IMR-90 (cell line): ENCODE measurements at regions not wholly inside any gene's neighbourhood (a gene's known extent, or its start where the extent isn't known, plus 50 kb on each side); places are given as distances from the start of the nearest gene placed in this dataset.

Source experiments
- ATAC-seq: fragments of 200-7000 bp; cut with Tn5 transposase; 2 replicates; pipeline ENCODE4 v1.9.1; 2020; ENCODE audit warnings: low read depth, mild to moderate bottlenecking, moderate library complexity
- BruUV-seq: library from RNA; stranded (reverse); fragments of 400-500 nt; replicated peaks from 2 replicates; lab custom pipeline; 2021; lab: Mats Ljungman, UMichigan
- CTCF ChIA-PET: fragments of 300-600 bp; formaldehyde crosslinking; extraction: SDS; loops from one replicate; lab custom pipeline; 2021; ENCODE audit warnings: antibody characterized with exemption; lab: Yijun Ruan, JAX
- POLR2A ChIA-PET: fragments of 300-600 bp; sonication (Branson Sonifier 250); formaldehyde crosslinking; loops from one replicate; lab custom pipeline; 2022; ENCODE audit warnings: antibody characterized with exemption; ENCODE audit not compliant: unreplicated experiment; lab: Charles Lee
- DNase-seq: peaks from one replicate; pipeline ENCODE4 v3.0.0; 2013
- H2AFZ ChIP-seq: replicated peaks from 2 replicates; pipeline ENCODE3; 2013; ENCODE audit warnings: low read length, mild to moderate bottlenecking; ENCODE audit not compliant: poor library complexity
- H2AK5ac ChIP-seq: 2 replicates; pipeline ENCODE4 v1.6.1; 2013; ENCODE audit warnings: low read depth, low read length, inconsistent platforms
- H2AK9ac ChIP-seq: replicated peaks from 2 replicates; pipeline ENCODE3; 2013; ENCODE audit warnings: mild to moderate bottlenecking, low read depth, low read length, moderate library complexity; ENCODE audit not compliant: poor library complexity
- H2BK120ac ChIP-seq: 2 replicates; pipeline ENCODE4 v1.6.1; 2013; ENCODE audit warnings: low read depth, low read length, inconsistent platforms
- H2BK15ac ChIP-seq: 3 replicates; pipeline ENCODE4 v1.6.1; 2013; ENCODE audit warnings: low read depth, low read length, inconsistent platforms
- H2BK20ac ChIP-seq: 2 replicates; pipeline ENCODE4 v1.6.1; 2013; ENCODE audit warnings: low read depth, mild to moderate bottlenecking, inconsistent platforms, low read length, moderate library complexity
- H2BK5ac ChIP-seq: 2 replicates; pipeline ENCODE4 v1.6.1; 2013; ENCODE audit warnings: mild to moderate bottlenecking, low read depth, low read length, inconsistent platforms; ENCODE audit not compliant: poor library complexity, severe bottlenecking
- H3K14ac ChIP-seq: replicated peaks from 2 replicates; pipeline ENCODE4 v1.6.1; 2013; ENCODE audit warnings: low read depth, low read length, inconsistent platforms
- H3K18ac ChIP-seq: 2 replicates; pipeline ENCODE4 v1.6.1; 2013; ENCODE audit warnings: low read depth, low read length, control low read depth
- H3K23ac ChIP-seq: 2 replicates; pipeline ENCODE4 v1.6.1; 2013; ENCODE audit warnings: low read depth, low read length, inconsistent platforms
- H3K27ac ChIP-seq: 2 replicates; pipeline ENCODE4 v1.5.1; 2013; ENCODE audit warnings: mild to moderate bottlenecking, control low read depth, low read length; ENCODE audit not compliant: insufficient read depth
- H3K27me3 ChIP-seq: 2 replicates; pipeline ENCODE4 v1.6.1; 2013; ENCODE audit warnings: low read length; ENCODE audit not compliant: control insufficient read depth, insufficient read depth
- H3K36me3 ChIP-seq: 2 replicates; pipeline ENCODE4 v1.6.1; 2013; ENCODE audit warnings: low read length, mixed read lengths; ENCODE audit not compliant: control insufficient read depth, insufficient read depth
- H3K4ac ChIP-seq: 2 replicates; pipeline ENCODE4 v1.6.1; 2013; ENCODE audit warnings: low read depth, low read length, inconsistent platforms
- H3K4me1 ChIP-seq: 2 replicates; pipeline ENCODE4 v1.6.1; 2013; ENCODE audit warnings: low read length, mixed read lengths; ENCODE audit not compliant: control insufficient read depth, insufficient read depth
- H3K4me2 ChIP-seq: 2 replicates; pipeline ENCODE4 v1.6.1; 2013; ENCODE audit warnings: low read depth, mild to moderate bottlenecking, control low read depth, low read length, moderate library complexity
- H3K4me3 ChIP-seq: 2 replicates; pipeline ENCODE4 v1.5.1; 2013; ENCODE audit warnings: low read depth, mild to moderate bottlenecking, control low read depth, low read length, moderate library complexity; ENCODE audit not compliant: insufficient read depth
- H3K56ac ChIP-seq: 2 replicates; pipeline ENCODE4 v1.6.1; 2013; ENCODE audit warnings: low read length, inconsistent platforms; ENCODE audit not compliant: insufficient read depth; ENCODE audit errors: extremely low read depth
- H3K79me1 ChIP-seq, 2 experiments: 2 replicates each; pipeline ENCODE4 v1.6.1; 2013; ENCODE audit warnings: low read length in 2 of 2, inconsistent platforms in 1 of 2, low read depth in 1 of 2
- H3K9ac ChIP-seq: 2 replicates; pipeline ENCODE4 v1.6.1; 2013; ENCODE audit warnings: low read depth, low read length, control low read depth
- H3K9me1 ChIP-seq: 2 replicates; pipeline ENCODE4 v1.6.1; 2013; ENCODE audit warnings: low read length, inconsistent platforms; ENCODE audit not compliant: insufficient read depth
- H3K9me3 ChIP-seq: 2 replicates; pipeline ENCODE4 v1.6.1; 2013; ENCODE audit warnings: low read length; ENCODE audit not compliant: control insufficient read depth, insufficient read depth
- H4K20me1 ChIP-seq: 2 replicates; pipeline ENCODE4 v1.6.1; 2013; ENCODE audit warnings: low read length, inconsistent platforms; ENCODE audit not compliant: insufficient read depth
- H4K5ac ChIP-seq: 2 replicates; pipeline ENCODE4 v1.6.1; 2013; ENCODE audit warnings: mild to moderate bottlenecking, low read depth, low read length, control low read depth
- H4K8ac ChIP-seq, 2 experiments: 2 replicates each; pipeline ENCODE4 v1.6.1; 2013; ENCODE audit warnings: low read depth in 2 of 2, low read length in 2 of 2, control low read depth in 1 of 2, inconsistent platforms in 1 of 2
- H4K91ac ChIP-seq: 2 replicates; pipeline ENCODE4 v1.6.1; 2013; ENCODE audit warnings: low read depth, low read length, inconsistent platforms; ENCODE audit not compliant: insufficient read depth
- BHLHE40 ChIP-seq: fragments of 150-350 bp; IDR thresholded peaks from 2 replicates; pipeline ENCODE4 v1.6.1; 2016; ENCODE audit warnings: mild to moderate bottlenecking, low read depth, low read length
- CTCF ChIP-seq: conservative IDR thresholded peaks from 2 replicates; pipeline ENCODE4 v1.5.1; 2012; ENCODE audit warnings: mild to moderate bottlenecking, low read depth, low read length, improper control_type of control experiment
- ELK1 ChIP-seq: fragments of 150-350 bp; IDR thresholded peaks from 2 replicates; pipeline ENCODE4 v1.6.1; 2016; ENCODE audit warnings: low read depth, mild to moderate bottlenecking, low read length, moderate library complexity, borderline replicate concordance
- FOS ChIP-seq: fragments of 150-350 bp; IDR thresholded peaks from 2 replicates; pipeline ENCODE4 v1.6.1; 2016; ENCODE audit warnings: low read depth, low read length
- POLR2A ChIP-seq: IDR thresholded peaks from 2 replicates; pipeline ENCODE4 v1.6.1; 2012; ENCODE audit warnings: mild to moderate bottlenecking, low read depth, low read length
- RFX5 ChIP-seq: IDR thresholded peaks from 2 replicates; pipeline ENCODE4 v1.8.0; 2012; ENCODE audit warnings: low read depth, mild to moderate bottlenecking, low read length, moderate library complexity
- SMC3 ChIP-seq: fragments of 150-350 bp; IDR thresholded peaks from 2 replicates; pipeline ENCODE4 v1.6.1; 2016; ENCODE audit warnings: low read depth, mild to moderate bottlenecking, antibody characterized with exemption, low read length, moderate library complexity
- dilution Hi-C: fragments of 300-500 bp; cut with HindIII; formaldehyde crosslinking; loops from one replicate; pipeline ENCODE4 v1.14.3; 2018; ENCODE audit warnings: low sequenced_read_pairs; ENCODE audit not compliant: unreplicated experiment
- in situ Hi-C: fragments of 300-500 bp; cut with MboI; formaldehyde crosslinking; loops from 3 replicates; pipeline ENCODE4 v1.14.3; 2019; ENCODE audit warnings: low sequenced_read_pairs, inconsistent platforms, mixed read lengths
- intact Hi-C: fragments of 100-400 bp; cut with micrococcal nuclease; formaldehyde crosslinking; loops from 2 replicates; pipeline ENCODE4 v1.10.0; 2022

- no peak overlapping the region for H4K8ac ChIP-seq
- ATAC-seq (no peak), DNase-seq (no peak)
- H3K27me3 ChIP-seq = no peaks in the 10 kb centered on the region
- H3K56ac ChIP-seq = no peak overlapping the region
- H3K36me3 ChIP-seq = no peaks in the 10 kb centered on the region
- no peak overlapping the region for H4K5ac ChIP-seq
- H3K79me1 ChIP-seq = no peaks in the 10 kb centered on the region
- H4K91ac ChIP-seq = no peak overlapping the region
- no peak overlapping the region for H3K9ac ChIP-seq
- no peak overlapping the region for H3K14ac ChIP-seq
- CTCF ChIA-PET = no interaction called here
- no peak overlapping the region for H3K18ac ChIP-seq
- dilution Hi-C loops = no loop called here
- TF ChIP-seq BHLHE40 (no peak), ELK1 (no peak), FOS (no peak), SMC3 (no peak), POLR2A (no peak), RFX5 (no peak), CTCF (no peak)
- no peak overlapping the region for H2BK5ac ChIP-seq
- H3K27ac ChIP-seq = no peak overlapping the region
- no peak overlapping the region for H3K4me2 ChIP-seq
- H2AK5ac ChIP-seq = no peak overlapping the region
- no peaks in the 10 kb centered on the region for H3K4me1 ChIP-seq
- H3K23ac ChIP-seq = no peak overlapping the region
- H2BK20ac ChIP-seq = no peak overlapping the region
- no peak overlapping the region for H3K4me3 ChIP-seq
- POLR2A ChIA-PET = no interaction called here
- BruUV-seq = no TSS peak
- H3K4ac ChIP-seq = no peak overlapping the region
- no peaks in the 10 kb centered on the region for H3K9me1 ChIP-seq
- peaks cover 14% of the 10 kb centered on the region for H3K9me3 ChIP-seq
- no peak overlapping the region for H2AFZ ChIP-seq
- intact Hi-C loops = no loop called here
- H2BK15ac ChIP-seq = no peak overlapping the region
- no peaks in the 10 kb centered on the region for H4K20me1 ChIP-seq
- H2BK120ac ChIP-seq = no peak overlapping the region
- H2AK9ac ChIP-seq = no peak overlapping the region
- in situ Hi-C loops = no loop called here
These were observed 194.5 kb downstream of the ICE1 start for GRCh38 chr5:5617024-5617423.
